LNCaP clone FGC (cell line): ENCODE measurements at regions not wholly inside any gene's neighbourhood (a gene's known extent, or its start where the extent isn't known, plus 50 kb on each side); places are given as distances from the start of the nearest gene placed in this dataset.

Experiments used
- DNase-seq: peaks from one replicate; pipeline ENCODE4 v3.0.0-alpha.2; 2011; ENCODE audit warnings: low read depth
- H3K4me3 ChIP-seq: 2 replicates; pipeline ENCODE4 v1.5.1; 2011; ENCODE audit warnings: mild to moderate bottlenecking, low read depth, low read length, control low read depth
- TF ChIP-seq, protein P1 (sequence below): IDR thresholded peaks from 2 replicates; pipeline ENCODE4 v1.5.1; 2012; ENCODE audit warnings: mild to moderate bottlenecking; ENCODE audit not compliant: control insufficient read depth, insufficient read depth; ENCODE audit errors: extremely low read depth

DNA sequence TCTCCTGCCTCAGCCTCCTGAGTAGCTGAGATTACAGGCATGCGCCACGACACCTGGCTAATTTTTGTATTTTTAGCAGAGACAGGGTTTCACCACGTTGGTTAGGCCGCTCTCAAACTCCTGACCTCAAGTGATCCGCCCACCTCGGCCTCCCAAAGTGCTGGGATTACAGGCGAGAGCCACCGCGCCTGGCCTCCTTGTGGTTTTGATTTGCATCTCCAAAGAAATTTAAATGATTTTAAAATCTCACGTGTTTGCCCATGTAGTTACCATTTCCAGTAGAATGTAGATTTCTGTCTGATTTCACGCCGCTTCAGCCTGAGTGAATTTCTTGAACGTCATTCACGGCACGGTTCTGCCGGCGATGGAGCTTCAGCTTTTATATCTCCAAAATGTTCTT lies 55.8 kb downstream of the IGF2 start:
- no peak for DNase-seq
- H3K4me3 ChIP-seq, result no peak overlapping the region
- TF ChIP-seq, protein P1, sequence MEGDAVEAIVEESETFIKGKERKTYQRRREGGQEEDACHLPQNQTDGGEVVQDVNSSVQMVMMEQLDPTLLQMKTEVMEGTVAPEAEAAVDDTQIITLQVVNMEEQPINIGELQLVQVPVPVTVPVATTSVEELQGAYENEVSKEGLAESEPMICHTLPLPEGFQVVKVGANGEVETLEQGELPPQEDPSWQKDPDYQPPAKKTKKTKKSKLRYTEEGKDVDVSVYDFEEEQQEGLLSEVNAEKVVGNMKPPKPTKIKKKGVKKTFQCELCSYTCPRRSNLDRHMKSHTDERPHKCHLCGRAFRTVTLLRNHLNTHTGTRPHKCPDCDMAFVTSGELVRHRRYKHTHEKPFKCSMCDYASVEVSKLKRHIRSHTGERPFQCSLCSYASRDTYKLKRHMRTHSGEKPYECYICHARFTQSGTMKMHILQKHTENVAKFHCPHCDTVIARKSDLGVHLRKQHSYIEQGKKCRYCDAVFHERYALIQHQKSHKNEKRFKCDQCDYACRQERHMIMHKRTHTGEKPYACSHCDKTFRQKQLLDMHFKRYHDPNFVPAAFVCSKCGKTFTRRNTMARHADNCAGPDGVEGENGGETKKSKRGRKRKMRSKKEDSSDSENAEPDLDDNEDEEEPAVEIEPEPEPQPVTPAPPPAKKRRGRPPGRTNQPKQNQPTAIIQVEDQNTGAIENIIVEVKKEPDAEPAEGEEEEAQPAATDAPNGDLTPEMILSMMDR, result no peak

DNA sequence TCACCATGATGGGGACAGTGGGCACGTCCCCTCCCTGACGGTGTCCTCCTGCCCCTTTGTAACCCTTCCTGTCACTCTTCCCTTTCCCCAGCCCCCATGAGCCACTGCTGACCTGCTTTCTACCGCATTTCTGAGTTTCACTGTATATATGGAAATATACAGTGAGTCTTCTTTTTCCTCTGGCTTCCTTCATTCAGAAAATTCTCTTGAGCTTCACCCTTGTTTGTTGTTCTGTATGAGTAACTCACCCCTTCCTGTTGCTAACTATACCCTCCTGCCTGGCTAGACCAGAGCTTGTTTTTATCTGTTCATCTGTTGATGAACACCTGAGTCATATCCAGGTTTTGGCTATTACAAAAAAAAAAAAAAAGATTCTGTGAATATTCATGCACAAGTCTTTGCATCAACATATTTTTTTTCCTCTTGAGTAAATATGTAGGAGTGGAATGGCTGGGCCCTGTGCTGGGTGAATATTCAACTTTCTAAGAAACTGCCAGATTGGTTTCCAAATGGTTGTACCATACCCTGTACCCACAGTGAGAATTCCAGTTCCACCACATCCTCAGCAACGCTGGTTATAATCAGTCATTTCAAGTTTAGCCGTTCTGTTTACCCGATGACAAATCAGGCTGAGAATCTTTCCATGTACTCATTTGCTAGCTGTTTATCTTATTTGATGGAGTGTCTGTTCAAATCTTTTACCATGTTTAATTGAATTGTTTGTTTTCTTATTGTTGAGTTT lies 62.0 kb downstream of the IGF2 start:
- no peak overlapping the region for H3K4me3 ChIP-seq
- TF ChIP-seq, protein P1, result no peak
- peak; percentile 61 for DNase-seq

DNA sequence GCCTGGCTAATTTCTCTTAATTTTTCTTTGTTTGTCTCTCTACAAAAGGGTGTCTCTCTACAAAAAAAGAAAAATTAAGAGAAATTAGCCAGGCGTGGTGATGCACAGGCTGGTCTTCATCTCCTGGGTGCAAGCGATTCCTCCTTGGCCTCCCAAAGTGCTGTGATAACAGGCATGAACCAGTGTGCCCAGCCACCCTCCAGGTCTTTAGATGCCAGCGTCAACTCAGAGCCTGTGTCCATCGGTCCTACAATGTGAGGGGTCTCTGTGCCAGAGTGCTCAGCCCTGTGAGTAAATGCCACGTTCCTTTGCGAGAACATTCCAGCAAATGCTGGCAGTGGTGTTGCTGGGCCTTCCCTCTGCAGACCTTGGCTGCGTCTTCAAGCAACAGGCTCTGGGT lies 62.7 kb downstream of the IGF2 start:
- DNase-seq, result no peak
- H3K4me3 ChIP-seq, result no peak overlapping the region
- TF ChIP-seq, protein P1, result no peak

DNA sequence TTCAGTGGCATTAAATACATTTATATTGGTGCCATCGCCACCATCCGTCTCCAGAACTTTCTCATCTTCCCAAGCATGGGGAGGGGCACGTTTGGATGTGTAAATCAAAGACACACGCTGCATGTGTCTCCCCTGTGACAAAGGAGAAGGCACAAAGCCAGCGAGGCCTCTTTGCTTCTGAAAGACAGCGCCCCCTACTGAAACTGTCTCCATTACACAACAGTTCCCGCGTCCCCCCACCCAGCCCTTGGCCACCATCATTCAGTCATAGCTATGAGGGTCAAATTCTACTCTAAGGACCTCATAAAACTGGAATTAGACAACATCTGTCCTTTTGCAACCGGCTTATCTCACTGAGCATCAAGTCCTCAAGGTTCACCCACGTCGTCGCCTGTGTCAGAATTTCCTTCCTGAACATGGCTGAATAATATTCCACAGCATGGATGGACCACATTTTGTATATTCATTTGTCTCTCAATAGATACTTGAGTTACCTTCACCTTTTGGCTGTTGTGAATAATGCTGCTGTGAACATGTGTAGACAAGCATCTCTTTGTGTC lies 64.8 kb downstream of the IGF2 start:
- H3K4me3 ChIP-seq, result no peak overlapping the region
- no peak for DNase-seq
- TF ChIP-seq, protein P1, result no peak

DNA sequence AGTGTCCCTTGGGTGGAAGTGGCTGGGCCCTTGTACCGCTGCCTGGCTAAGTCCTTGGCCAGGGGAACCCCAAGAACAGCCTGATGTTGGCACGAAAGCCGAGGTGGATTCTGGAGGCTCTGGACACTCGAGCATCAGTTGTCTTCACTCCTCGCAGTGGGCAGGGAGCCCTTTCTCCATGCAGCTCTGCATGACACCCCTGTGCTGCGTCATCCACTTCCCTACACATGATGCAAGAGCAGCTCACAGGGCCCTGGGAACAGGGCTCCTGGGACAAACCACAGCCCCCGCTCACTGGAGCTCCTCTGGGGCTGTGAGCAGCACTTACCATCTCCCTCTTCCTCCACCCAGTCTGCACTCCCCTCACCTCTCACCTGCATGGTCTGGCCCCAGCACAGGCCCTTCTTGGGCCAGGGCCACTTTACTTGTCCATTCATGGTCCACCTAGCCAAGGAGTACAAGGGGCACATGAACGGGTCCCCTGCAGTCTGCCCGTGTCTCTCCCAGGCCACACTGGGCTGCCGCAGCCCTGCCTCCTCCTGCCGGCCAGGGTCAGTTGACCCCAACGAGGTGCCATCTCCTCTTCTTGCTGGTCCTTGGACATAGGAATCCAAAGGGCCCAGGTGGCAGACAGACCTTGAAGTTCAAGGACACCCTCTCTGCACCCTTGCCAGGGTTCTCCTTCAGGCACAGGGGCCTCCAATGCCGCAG lies 66.5 kb downstream of the IGF2 start:
- no peak for DNase-seq
- no peak overlapping the region for H3K4me3 ChIP-seq
- TF ChIP-seq, protein P1, result no peak

DNA sequence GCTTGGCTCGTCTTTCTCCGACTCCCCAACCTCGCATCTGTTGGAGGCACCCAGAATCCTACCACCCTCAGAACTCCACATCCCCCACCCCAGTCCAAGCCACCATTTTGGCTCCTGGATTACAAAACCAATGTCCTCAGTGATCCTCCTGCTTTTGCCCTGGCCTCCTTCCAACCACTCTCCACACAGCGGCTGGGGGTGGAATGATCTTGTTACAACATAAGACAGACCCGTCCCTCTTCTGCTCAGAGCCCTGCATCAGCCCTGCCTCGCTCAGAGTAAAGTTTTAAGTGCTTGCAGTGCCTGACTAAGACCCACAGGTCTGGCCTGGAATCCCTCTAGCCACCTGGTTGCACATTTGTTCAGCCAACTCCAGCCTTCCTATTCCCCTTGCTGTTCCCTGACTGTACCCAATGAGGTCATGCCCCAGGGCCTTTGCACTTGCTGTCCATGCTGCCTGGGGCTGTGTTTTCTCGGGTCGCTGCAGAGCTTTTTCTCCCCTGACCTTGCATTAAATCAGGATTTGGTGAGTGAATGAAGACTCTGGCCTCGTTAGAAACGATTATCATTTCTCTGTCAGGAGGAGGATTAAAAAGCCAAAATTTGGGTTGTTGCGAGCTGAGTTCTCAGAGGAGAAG lies 67.3 kb downstream of the IGF2 start:
- TF ChIP-seq, protein P1, result no peak
- DNase-seq, result no peak
- no peak overlapping the region for H3K4me3 ChIP-seq
